ENCODE measurements at regions not wholly inside any gene's neighbourhood (a gene's known extent, or its start where the extent isn't known, plus 50 kb on each side); places are given as distances from the start of the nearest gene placed in this dataset.

- CTCF ChIA-PET: no interaction called here
- BruUV-seq (replicated peaks): no TSS peak
These were observed 339.0 kb downstream of the GATA3 start for GRCh38 chr10:8393531-8393930.

More at GRCh38 chr10:8393531-8393930, 339.0 kb downstream of the GATA3 start:
- H3K14ac ChIP-seq (replicated peaks; ENCODE audit: low read depth, low read length): no peak overlapping the region
- no peak overlapping the region for H2BK15ac ChIP-seq (ENCODE audit: low read depth, low read length)
- H2BK120ac ChIP-seq (ENCODE audit: low read depth, low read length): no peak overlapping the region
- no peak overlapping the region for H3K4ac ChIP-seq (ENCODE audit: low read depth, low read length)
- DNase-seq: no peak
- POLR2A ChIA-PET (ENCODE audit: unreplicated experiment): no interaction called here
- no peaks in the 10 kb centered on the region for H3K36me3 ChIP-seq (ENCODE audit: control insufficient read depth, insufficient read depth, low read length)
- in situ Hi-C loops (cut with MboI; ENCODE audit: low sequenced_read_pairs) (no loop called here), intact Hi-C loops (cut with micrococcal nuclease) (no loop called here), dilution Hi-C loops (cut with HindIII; ENCODE audit: low sequenced_read_pairs, unreplicated experiment) (no loop called here)
- H3K9ac ChIP-seq (ENCODE audit: low read depth, low read length): no peak overlapping the region
- H3K9me3 ChIP-seq (ENCODE audit: control insufficient read depth, insufficient read depth, low read length): peaks cover 13% of the 10 kb centered on the region
- no peaks in the 10 kb centered on the region for H3K4me1 ChIP-seq (ENCODE audit: control insufficient read depth, insufficient read depth, low read length)
- H4K5ac ChIP-seq (ENCODE audit: low read depth, low read length): no peak overlapping the region
- no peaks in the 10 kb centered on the region for H4K20me1 ChIP-seq (ENCODE audit: insufficient read depth, low read length)
- no peak overlapping the region for H2BK20ac ChIP-seq (ENCODE audit: low read depth, low read length)
- no peak; the same call in 1 of the 2 replicates for ATAC-seq (ENCODE audit: low read depth)
- H2AK9ac ChIP-seq (replicated peaks; ENCODE audit: low read depth, low read length, poor library complexity): no peak overlapping the region
- no peaks in the 10 kb centered on the region for H3K27me3 ChIP-seq (ENCODE audit: control insufficient read depth, insufficient read depth, low read length)
- no peak overlapping the region for H3K27ac ChIP-seq (ENCODE audit: insufficient read depth, low read length)
- H3K4me2 ChIP-seq (ENCODE audit: low read depth, low read length): no peak overlapping the region
- H3K9me1 ChIP-seq (ENCODE audit: insufficient read depth, low read length): no peaks in the 10 kb centered on the region
- H4K91ac ChIP-seq (ENCODE audit: insufficient read depth, low read depth, low read length): no peak overlapping the region
- H3K23ac ChIP-seq (ENCODE audit: low read depth, low read length): no peak overlapping the region
- no CpG with 5 or more reads among the region's 2 CpGs for WGBS, 2 experiments (ENCODE audit: extremely low coverage in 2 of 2, insufficient read length in 1 of 2)
- H4K8ac ChIP-seq (ENCODE audit: low read depth in 2 of 2, low read length in 2 of 2): no peak overlapping the region
- H2AK5ac ChIP-seq (ENCODE audit: low read depth, low read length): no peak overlapping the region
- H2AFZ ChIP-seq (replicated peaks; ENCODE audit: low read length, poor library complexity): no peak overlapping the region
- TF ChIP-seq RCOR1 (IDR thresholded peaks at IDR 0.05; ENCODE audit: insufficient replicate concordance, low read length): no peak
- no peak for TF ChIP-seq RFX5 (IDR thresholded peaks at IDR 0.05; ENCODE audit: low read depth, low read length)
- TF ChIP-seq RAD21 (IDR thresholded peaks at IDR 0.05; ENCODE audit: low read length): no peak
- TF ChIP-seq POLR2A (IDR thresholded peaks at IDR 0.05; ENCODE audit: low read depth, low read length): no peak
- TF ChIP-seq MAFK (IDR thresholded peaks at IDR 0.05; ENCODE audit: low read depth, low read length): no peak
- no peak for TF ChIP-seq USF2 (IDR thresholded peaks at IDR 0.05; ENCODE audit: low read depth, low read length)
- TF ChIP-seq MXI1 (IDR thresholded peaks at IDR 0.05; ENCODE audit: borderline replicate concordance, low read depth, low read length): no peak
- no peak for TF ChIP-seq MAZ (IDR thresholded peaks at IDR 0.05; ENCODE audit: borderline replicate concordance, low read depth, low read length)
- no peak for TF ChIP-seq CHD1 (IDR thresholded peaks at IDR 0.05; ENCODE audit: low read depth, low read length)
- TF ChIP-seq CTCF (conservative IDR thresholded peaks at IDR 0.05; ENCODE audit: low read depth, low read length): no peak
- TF ChIP-seq, protein P1, sequence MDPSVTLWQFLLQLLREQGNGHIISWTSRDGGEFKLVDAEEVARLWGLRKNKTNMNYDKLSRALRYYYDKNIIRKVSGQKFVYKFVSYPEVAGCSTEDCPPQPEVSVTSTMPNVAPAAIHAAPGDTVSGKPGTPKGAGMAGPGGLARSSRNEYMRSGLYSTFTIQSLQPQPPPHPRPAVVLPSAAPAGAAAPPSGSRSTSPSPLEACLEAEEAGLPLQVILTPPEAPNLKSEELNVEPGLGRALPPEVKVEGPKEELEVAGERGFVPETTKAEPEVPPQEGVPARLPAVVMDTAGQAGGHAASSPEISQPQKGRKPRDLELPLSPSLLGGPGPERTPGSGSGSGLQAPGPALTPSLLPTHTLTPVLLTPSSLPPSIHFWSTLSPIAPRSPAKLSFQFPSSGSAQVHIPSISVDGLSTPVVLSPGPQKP (IDR thresholded peaks at IDR 0.05; ENCODE audit: borderline replicate concordance, low read depth, low read length): no peak
- TF ChIP-seq FOS (IDR thresholded peaks at IDR 0.05; ENCODE audit: low read depth, low read length): no peak
- H3K56ac ChIP-seq (ENCODE audit: extremely low read depth, insufficient read depth, low read length): no peak overlapping the region
- H2BK5ac ChIP-seq (ENCODE audit: low read depth, low read length, poor library complexity, severe bottlenecking): no peak overlapping the region
- no peak overlapping the region for H3K4me3 ChIP-seq (ENCODE audit: insufficient read depth, low read depth, low read length)
- H3K79me1 ChIP-seq (ENCODE audit: low read depth in 1 of 2, low read length in 2 of 2): no peaks in the 10 kb centered on the region
- no peak overlapping the region for H3K18ac ChIP-seq (ENCODE audit: low read depth, low read length)

Measured in IMR-90 (cell line).